NOMO-1 treated with dmso at 0.1 percent for 144 hours (cell line): ENCODE measurements at regions not wholly inside any gene's neighbourhood (a gene's known extent, or its start where the extent isn't known, plus 50 kb on each side); places are given as distances from the start of the nearest gene placed in this dataset.
A peak's percentile ranks its signal among the peaks of the same experiment; 100 is the strongest.
"Not testable (repeated sequence)": the region's sequence is repeated elsewhere in the genome, so short reads cannot be mapped to it uniquely, and the experiment has no call there.

Experiments used
- DNase-seq: peaks from one replicate; lab custom pipeline; 2025; ENCODE audit not compliant: unreplicated experiment; lab: John Stamatoyannopoulos, UW

- not testable (repeated sequence) for DNase-seq
Measured at GRCh38 chr4:3926271-3926670, 160.1 kb downstream of the ADRA2C start.

- DNase-seq = not testable (repeated sequence)
Measured at GRCh38 chr4:3926969-3927755, 161.0 kb downstream of the ADRA2C start.

DNA sequence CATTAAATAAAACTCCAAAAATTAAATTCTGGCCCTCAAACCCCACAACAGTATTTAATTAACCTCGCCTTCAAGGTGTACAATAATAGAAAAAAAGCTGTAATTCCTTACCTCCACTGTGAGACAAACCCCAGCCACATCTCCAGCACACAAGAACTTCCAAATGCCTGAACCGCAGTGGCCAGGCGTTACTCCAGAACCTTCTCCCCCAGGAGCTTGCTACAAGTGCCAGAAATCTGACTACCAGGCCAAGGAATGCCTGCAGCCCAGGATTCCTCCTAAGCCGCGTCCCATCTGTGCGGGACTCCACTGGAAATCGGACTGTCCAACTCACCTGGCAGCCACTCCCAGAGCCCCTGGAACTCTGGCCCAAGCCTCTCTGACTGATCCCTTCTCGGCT is 163.2 kb downstream of the ADRA2C start:
- DNase-seq = not testable (repeated sequence)

DNA sequence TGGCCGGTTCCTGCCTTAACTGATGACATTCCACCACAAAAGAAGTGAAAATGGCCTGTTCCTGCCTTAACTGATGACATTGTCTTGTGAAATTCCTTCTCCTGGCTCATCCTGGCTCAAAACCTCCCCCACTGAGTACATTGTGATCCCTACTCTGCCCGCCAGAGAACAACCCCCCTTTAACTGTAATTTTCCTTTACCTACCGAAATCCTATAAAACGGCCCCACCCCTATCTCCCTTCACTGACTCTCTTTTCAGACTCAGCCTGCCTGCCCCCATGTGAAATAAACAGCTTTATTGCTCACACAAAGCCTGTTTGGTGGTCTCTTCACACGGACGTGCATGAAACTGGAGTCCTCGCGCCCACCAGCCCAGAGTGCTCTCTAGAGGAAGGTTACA is 166.5 kb downstream of the ADRA2C start:
- not testable (repeated sequence) for DNase-seq

DNA sequence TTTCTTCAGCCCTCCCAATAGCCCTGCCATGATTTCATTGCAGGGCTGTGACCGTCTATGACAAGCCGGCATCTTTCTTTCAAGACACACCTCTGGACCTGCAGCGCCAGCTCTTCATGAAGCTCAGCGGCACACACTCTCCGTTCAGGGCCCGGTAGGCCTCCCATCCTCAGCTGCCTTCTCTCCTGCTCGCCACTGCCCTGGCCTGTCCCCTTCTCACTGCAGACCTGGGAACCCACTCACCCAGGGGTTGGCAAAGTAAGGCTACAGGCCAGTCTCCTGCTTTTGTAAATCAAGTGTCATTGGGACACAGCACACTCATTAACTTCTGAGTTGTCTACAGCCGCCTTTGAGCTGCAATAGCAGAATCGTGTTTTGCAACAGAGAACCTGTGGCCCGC is 169.2 kb downstream of the ADRA2C start:
- not testable (repeated sequence) for DNase-seq

- DNase-seq = no peak
Measured at GRCh38 chr4:3936184-3936583, 170.0 kb downstream of the ADRA2C start.

DNA sequence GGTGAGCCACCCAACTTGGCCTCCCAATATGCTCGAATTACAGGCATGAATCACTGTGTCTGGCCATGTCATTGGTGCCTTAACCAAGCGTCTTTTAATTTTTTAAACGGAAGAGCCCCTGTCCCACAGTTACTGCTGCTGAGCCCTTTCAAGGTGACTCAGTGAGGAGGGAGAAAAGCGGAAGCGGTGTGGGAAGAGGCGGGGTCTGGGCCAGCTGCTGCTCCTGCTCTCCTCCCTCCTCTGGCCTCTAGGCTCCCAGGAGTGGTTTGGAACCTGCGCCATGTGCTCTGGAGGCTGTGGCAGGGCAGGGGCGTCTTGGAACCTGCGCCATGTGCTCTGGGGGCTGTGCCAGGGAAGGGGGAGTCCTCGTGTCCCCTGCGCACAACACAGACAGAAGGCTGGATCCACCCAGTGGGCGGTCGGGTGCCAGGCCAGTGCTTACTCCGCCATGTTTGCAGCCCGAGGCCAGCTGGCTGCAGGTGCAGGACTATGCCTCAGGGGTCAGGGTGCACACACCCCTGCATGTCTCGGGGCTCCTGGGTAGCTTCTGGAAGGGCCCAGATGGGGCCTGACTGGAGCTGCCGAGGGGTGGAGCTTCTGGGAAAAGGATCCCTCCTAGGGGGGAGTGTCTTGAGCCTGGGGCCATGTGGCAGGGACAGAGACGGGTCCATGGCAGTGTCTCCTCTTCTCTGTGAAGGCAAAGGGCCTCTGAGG is 171.8 kb downstream of the ADRA2C start:
- peak; percentile 53 for DNase-seq

DNA sequence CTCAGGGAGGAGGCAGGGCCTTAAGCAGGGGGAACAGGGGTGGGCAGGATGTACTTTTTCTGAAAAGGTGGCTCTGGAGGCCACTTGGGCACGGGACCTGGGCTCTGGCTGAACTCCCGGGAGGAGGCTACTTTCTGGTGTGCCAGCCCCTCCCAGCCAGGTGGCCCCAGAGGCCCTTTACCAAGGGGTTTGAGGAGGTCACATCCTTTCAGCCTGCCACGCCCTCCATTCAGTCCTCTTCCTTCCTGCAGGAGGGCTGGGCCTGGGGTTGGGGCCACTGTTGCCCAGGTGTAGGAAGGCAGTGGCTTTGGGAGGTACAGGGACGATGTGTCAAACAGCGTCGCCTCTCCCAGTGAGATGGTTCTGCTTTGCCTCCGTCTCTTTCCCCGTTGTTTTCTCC is 172.5 kb downstream of the ADRA2C start:
- DNase-seq = not testable (repeated sequence)

DNA sequence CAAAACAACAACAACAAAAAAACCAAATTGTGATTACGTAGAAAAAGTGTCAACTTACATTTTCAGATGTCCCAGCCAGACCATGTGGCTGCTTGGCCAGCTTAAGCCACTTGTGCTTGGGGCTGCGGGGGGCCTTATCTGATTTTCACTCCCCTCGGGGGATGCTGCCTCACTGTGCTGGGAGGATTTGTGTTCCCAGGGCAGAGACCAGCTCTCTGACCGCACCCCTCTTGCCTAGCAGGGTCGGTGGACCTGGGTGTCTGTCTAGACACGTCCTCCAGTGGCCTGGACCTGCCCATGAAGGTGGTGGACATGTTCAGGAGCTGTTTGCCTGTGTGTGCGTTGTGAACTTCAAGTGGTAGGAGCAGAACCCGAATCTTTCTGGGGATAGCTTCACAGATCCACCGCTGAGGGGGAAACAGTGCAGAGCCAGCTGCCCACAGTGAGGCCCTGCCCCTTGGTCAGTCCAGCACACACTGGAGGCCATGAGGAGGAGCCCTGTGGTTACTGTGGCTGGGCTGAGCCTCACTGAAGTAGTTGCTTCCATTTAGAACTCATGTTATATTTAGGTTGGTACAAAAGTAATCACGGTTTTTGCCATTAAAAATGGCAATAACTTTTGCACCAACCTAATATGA is 173.9 kb downstream of the ADRA2C start:
- not testable (repeated sequence) for DNase-seq

DNA sequence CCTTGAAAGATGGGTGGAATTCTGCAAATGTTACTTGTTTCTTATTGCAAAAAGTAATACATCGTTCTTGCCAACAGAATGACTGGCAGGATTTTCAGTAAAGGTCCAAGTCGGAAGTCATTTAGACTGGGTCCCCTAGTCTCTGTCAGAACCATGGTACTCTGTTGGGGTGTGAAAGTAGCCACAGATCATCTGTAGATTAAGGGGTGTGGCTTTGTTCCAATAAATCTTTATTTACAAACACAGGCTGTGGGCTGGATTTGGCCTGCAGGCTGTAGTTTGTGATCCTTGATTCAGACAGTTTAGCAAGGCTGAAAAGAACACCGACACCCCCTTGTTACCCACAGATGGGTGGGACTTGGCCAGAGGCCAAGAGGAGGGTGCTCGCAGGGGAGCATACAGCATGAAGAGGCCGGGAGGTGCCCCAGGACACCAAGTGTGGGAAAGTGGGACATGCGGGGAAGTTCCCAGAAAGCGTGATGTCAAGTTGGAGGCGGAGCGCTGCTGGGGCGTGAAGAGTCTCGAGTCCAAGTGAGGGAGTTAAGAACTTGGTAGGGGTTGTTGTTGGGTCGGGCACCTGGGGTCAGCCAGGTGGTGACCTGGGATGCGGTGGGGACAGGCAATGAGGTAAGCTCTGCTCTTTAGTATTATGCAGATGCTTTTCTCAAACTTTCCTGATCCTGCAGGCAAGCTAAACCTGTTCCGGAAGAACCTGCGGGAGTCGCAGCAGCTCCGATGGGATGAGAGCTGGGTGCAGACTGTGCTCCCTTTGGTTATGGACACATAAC is 175.7 kb downstream of the ADRA2C start:
- not testable (repeated sequence) for DNase-seq

- peak; percentile 44 for DNase-seq
Measured at GRCh38 chr4:3942569-3942971, 176.4 kb downstream of the ADRA2C start.

GRCh38 chr4:3943051-3943450 is 176.9 kb downstream of the ADRA2C start:
- not testable (repeated sequence) for DNase-seq

DNA sequence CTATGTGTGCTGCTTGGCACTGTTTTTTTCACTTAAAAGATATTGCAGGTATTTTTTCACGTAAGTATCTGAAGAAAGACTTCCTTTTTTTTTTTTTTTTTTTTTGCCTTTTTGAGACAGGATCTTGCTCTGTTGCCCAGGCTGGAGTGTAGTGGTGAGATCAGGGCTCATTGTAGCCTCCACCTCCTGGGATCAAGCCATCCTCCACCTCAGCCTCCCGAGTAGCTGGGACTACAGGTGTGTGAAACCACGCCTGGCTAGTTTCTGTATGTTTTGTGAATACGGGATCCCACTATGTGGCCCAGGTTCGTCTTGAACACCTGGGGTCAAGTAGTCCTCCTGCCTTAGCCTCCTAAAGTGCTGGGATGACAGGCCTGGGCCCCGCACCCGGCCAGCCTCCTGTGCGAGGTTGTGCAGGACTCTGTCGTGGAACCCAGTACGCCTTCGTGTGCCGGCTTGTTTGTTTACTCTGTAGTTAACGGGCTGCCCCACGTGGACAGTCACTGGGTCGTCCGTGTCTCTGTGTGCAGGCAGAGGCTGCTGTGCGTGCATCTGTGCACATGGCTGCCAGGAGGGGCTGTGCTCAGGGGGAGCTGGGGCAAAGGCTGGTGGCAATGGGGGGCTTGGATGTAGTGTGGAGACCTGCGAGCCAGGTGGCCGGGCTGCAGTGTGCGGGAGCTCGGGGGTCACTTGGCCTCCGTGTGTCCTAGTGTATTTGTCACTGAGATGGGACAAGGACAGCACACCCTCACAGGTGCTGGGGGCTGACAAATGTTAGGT is 179.5 kb downstream of the ADRA2C start:
- no peak for DNase-seq

DNA sequence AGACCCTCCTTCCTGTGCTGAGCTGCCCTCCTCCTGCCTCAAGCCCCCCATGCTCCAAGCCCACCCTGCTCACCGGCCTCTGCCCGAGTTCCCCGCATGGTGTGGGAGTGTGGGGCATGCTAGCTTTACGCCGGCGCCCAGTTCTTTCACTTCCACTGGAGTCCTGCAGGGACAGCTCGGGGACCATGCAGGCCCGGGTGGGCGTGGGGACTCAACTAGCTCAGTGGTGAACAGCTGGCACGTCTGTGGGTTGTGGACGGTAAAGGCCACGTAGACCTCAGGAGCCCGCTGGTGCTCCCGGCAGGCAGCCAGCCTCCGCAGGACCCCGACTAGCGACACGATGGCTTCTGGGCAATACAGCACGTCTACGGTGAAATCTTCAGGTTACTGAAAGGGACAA is 180.4 kb downstream of the ADRA2C start:
- not testable (repeated sequence) for DNase-seq

- not testable (repeated sequence) for DNase-seq
Measured at GRCh38 chr4:3947761-3948160, 181.6 kb downstream of the ADRA2C start.

- DNase-seq = not testable (repeated sequence)
Measured at GRCh38 chr4:3948210-3948609, 182.0 kb downstream of the ADRA2C start.

GRCh38 chr4:3949916-3950315 is 183.7 kb downstream of the ADRA2C start:
- DNase-seq = not testable (repeated sequence)

DNA sequence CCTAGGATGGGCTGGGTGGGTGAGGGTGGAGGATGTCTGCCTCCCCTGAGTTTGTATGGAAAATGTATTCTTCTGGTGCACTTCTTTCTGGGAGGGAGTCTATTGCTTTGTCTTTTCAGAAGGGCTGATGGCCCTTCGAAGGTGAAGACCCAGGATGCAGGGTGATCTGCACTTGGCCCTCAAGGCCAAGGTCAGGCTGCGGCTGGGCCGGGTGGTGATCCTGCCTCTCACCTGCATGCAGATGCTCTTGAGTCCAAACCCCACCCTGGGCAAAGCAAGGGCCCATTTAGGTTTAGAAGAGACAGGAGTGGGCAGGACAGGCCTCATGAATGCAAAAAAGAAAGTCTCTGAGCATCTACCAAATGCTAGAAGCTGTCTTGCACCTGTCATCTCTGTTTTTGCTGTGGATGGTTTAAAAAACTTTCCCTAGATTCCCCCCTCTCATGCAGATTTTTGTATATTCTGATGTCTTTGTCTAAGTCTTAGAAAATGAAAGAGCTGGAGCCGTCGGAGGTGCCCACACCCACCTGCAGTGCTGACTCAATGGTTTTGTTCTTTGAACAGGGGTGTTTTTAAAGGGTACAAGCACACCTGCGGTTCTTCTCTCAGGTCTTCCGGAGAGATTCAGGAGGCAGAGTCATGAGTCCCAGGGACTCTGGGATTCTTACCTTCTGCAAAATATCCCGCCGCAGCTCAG is 186.4 kb downstream of the ADRA2C start:
- not testable (repeated sequence) for DNase-seq

DNA sequence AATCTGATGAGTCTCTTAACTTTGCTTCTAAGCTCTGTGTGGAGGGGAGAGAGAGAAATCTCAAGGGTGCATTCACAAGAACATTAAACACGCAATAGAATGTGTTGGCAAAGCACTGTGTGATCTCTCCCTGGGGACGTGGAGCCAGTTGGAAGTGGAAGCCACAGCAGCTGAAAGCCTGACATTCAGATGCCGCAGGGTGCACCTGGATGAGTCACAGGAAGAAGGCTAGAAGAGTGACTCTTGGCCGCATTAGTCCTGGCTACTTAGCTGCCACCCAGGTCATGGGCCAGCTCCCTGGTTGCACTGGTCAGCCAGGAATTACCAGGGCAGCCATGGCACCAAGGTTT is 186.9 kb downstream of the ADRA2C start:
- DNase-seq = not testable (repeated sequence)
